GM12878 (cell line): ENCODE measurements at regions not wholly inside any gene's neighbourhood (a gene's known extent, or its start where the extent isn't known, plus 50 kb on each side); places are given as distances from the start of the nearest gene placed in this dataset.
A peak's percentile ranks its signal among the peaks of the same experiment; 100 is the strongest.

Source experiments
- ATAC-seq: fragments of 200-7000 bp; cut with Tn5 transposase; 3 replicates; pipeline ENCODE4 v1.9.1; 2020; ENCODE audit warnings: mild to moderate bottlenecking, moderate library complexity
- BruUV-seq: library from RNA; stranded (reverse); fragments of 400-500 nt; replicated peaks from 2 replicates; lab custom pipeline; 2021; lab: Mats Ljungman, UMichigan
- CTCF ChIA-PET: fragments of 300-600 bp; sonication (Branson Sonifier 250); formaldehyde crosslinking; extraction: SDS; loops from one replicate; lab custom pipeline; 2021; ENCODE audit warnings: inconsistent platforms; lab: Yijun Ruan, JAX
- POLR2A ChIA-PET: fragments of 350-600 bp; formaldehyde crosslinking; extraction: SDS; loops from one replicate; lab custom pipeline; 2021; ENCODE audit warnings: inconsistent platforms; lab: Charles Lee
- RAD21 ChIA-PET: fragments of 300-600 bp; sonication (Branson Sonifier 250); formaldehyde crosslinking; loops from one replicate; lab custom pipeline; 2023; ENCODE audit warnings: antibody characterized with exemption; ENCODE audit not compliant: unreplicated experiment; lab: Charles Lee
- SMC1A ChIA-PET: fragments of 300-600 bp; sonication (Branson Sonifier 250); formaldehyde crosslinking; loops from one replicate; lab custom pipeline; 2023; ENCODE audit not compliant: unreplicated experiment, uncharacterized antibody; lab: Charles Lee
- DNase-seq: peaks from one replicate; pipeline ENCODE4 v3.0.0-alpha.2; 2011; ENCODE audit warnings: low read depth, low spot score
- FAIRE-seq: peaks from 3 replicates; lab custom pipeline; 2011; peaks lifted over from hg19 to GRCh38; lab: Jason Lieb, UNC
- H2AFZ ChIP-seq: 2 replicates; pipeline ENCODE4 v1.6.0; 2011; ENCODE audit warnings: low read depth, low read length, control low read depth; ENCODE audit not compliant: control insufficient read depth
- H3K27ac ChIP-seq: 2 replicates; pipeline ENCODE4 v1.5.1; 2011; ENCODE audit warnings: control low read depth; ENCODE audit not compliant: control insufficient read depth, insufficient read depth
- H3K27me3 ChIP-seq, 2 experiments: replicated peaks in 1 of 2; 2 replicates each; pipeline versions ENCODE4 v1.6.0 to v1.6.1; 2011; ENCODE audit warnings: low read length in 1 of 2; ENCODE audit not compliant: control insufficient read depth in 2 of 2, insufficient read depth in 2 of 2
- H3K36me3 ChIP-seq, 2 experiments: 2 replicates each; pipeline ENCODE4 v1.5.1; 2011; ENCODE audit warnings: low read length in 1 of 2; ENCODE audit not compliant: control insufficient read depth in 2 of 2, insufficient read depth in 2 of 2
- H3K4me1 ChIP-seq: 2 replicates; pipeline ENCODE4 v1.6.1; 2011; ENCODE audit warnings: mild to moderate bottlenecking, low read length, moderate library complexity, mixed read lengths; ENCODE audit not compliant: control insufficient read depth, insufficient read depth
- H3K4me2 ChIP-seq: 2 replicates; pipeline ENCODE4 v1.6.0; 2011; ENCODE audit warnings: control low read depth; ENCODE audit not compliant: control insufficient read depth, insufficient read depth
- H3K4me3 ChIP-seq: fragments of 200-600 bp; sonication (generic); 2 replicates; pipeline ENCODE4 v1.5.1; 2016
- H3K79me2 ChIP-seq: 2 replicates; pipeline ENCODE4 v1.6.0; 2011; ENCODE audit warnings: low read length; ENCODE audit not compliant: control insufficient read depth, insufficient read depth
- H3K9ac ChIP-seq: 2 replicates; pipeline ENCODE4 v1.8.0; 2011; ENCODE audit warnings: low read length, control low read depth, mixed read lengths; ENCODE audit not compliant: control insufficient read depth, insufficient read depth
- H3K9me3 ChIP-seq: replicated peaks from 3 replicates; pipeline ENCODE4 v1.5.1; 2011; ENCODE audit warnings: mild to moderate bottlenecking, low read length; ENCODE audit not compliant: control insufficient read depth, insufficient read depth
- H4K20me1 ChIP-seq: 2 replicates; pipeline ENCODE4 v1.6.0; 2011; ENCODE audit not compliant: control insufficient read depth, insufficient read depth
- CHD2 ChIP-seq: IDR thresholded peaks from 2 replicates; pipeline ENCODE4 v1.6.1; 2011; ENCODE audit warnings: low read depth, low read length, improper control_type of control experiment, borderline replicate concordance
- DPF2 ChIP-seq: fragments of 450-650 bp; IDR thresholded peaks from 2 replicates; pipeline ENCODE4 v1.6.1; 2017; ENCODE audit warnings: mild to moderate bottlenecking
- ETV6 ChIP-seq, 2 experiments: fragments of 450-650 bp in 1 of 2; IDR thresholded peaks in 1 of 2; conservative IDR thresholded peaks in 1 of 2; 2 replicates each; pipeline ENCODE4 v1.6.1; 2014; ENCODE audit warnings: antibody characterized with exemption in 1 of 2, borderline replicate concordance in 1 of 2, low read depth in 1 of 2, mild to moderate bottlenecking in 1 of 2, moderate library complexity in 1 of 2
- IKZF1 ChIP-seq: fragments of 450-650 bp; conservative IDR thresholded peaks from 2 replicates; pipeline ENCODE4 v1.6.1; 2017; ENCODE audit warnings: antibody characterized with exemption, mild to moderate bottlenecking
- IKZF2 ChIP-seq, 2 experiments: fragments of 450-650 bp; IDR thresholded peaks; 2 replicates each; pipeline ENCODE4 v1.6.1; 2017; ENCODE audit warnings: mild to moderate bottlenecking in 2 of 2, moderate library complexity in 2 of 2
- KDM1A ChIP-seq: fragments of 200-600 bp; sonication (generic); IDR thresholded peaks from 2 replicates; pipeline ENCODE4 v1.6.1; 2016; ENCODE audit warnings: borderline replicate concordance
- SMARCA5 ChIP-seq: fragments of 450-650 bp; IDR thresholded peaks from 2 replicates; pipeline ENCODE4 v1.6.1; 2017; ENCODE audit warnings: mild to moderate bottlenecking
- SPI1 ChIP-seq: IDR thresholded peaks from 2 replicates; pipeline ENCODE4 v1.6.1; 2011; ENCODE audit warnings: low read depth, mild to moderate bottlenecking, low read length, moderate library complexity, borderline replicate concordance; ENCODE audit not compliant: insufficient read depth
- WGBS: methylation state at CpG from one replicate; pipeline ENCODE4 v1.1.6; 2016; ENCODE audit warnings: low lambda C conversion rate; ENCODE audit not compliant: insufficient replicate concordance, insufficient coverage; ENCODE audit errors: missing lambda C conversion rate; 5-methylcytosine and 5-hydroxymethylcytosine counted together
- in situ Hi-C: fragments of 300-500 bp; cut with MboI; formaldehyde crosslinking; loops from 9 replicates; pipeline ENCODE4 v1.14.3; 2018; ENCODE audit warnings: mixed read lengths
- intact Hi-C: fragments of 100-400 bp; cut with micrococcal nuclease; formaldehyde crosslinking; loops from one replicate; pipeline ENCODE4 v1.14.2; 2022; ENCODE audit not compliant: unreplicated experiment
- TF ChIP-seq, protein P1 (sequence below): fragments of 450-650 bp; IDR thresholded peaks from 2 replicates; pipeline ENCODE4 v1.6.1; 2017; ENCODE audit warnings: low read depth, mild to moderate bottlenecking, moderate library complexity

DNA sequence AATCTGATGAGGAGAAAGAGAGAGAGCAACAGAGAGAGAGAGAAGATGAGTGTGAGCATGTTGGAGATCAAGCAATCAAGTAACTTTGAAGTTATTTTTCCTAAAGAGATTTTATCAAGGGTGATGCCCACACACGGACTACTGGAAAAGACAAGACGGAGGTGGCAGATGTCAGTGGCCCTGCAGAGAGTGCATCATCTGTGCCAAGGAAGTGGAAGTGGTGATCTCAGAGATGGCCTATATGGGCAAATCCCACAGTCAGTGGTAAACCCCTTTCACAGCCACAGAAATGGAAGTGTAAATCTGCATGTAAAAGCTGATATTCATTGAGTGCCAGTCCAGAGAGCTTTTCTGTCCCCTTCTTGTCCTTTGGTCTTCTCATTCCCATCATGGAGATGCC lies 577.2 kb upstream of the AADAT start:
- Histone ChIP-seq H3K9ac (no peak overlapping the region), H3K4me3 (no peak overlapping the region), H3K27me3 (no peaks in the 10 kb centered on the region), H3K36me3 (no peaks in the 10 kb centered on the region), H3K4me2 (no peak overlapping the region), H3K9me3 (no peaks in the 10 kb centered on the region; the same call in 1 of the 3 replicates)
- DNase-seq = no peak
- RAD21 ChIA-PET = interaction anchor here (1.6 kb wide), 1 partner anchor 30 kb away, joined by 4 read pairs; no protein-coding TSS in a partner anchor
- CTCF ChIA-PET = interaction anchor here (0.7 to 1.0 kb wide), 3 partner anchors 40 to 291 kb away, joined by 3 to 4 read pairs (median 3); no protein-coding TSS in a partner anchor
- intact Hi-C loops = no loop called here
- TF ChIP-seq ETV6 (conservative IDR thresholded peaks at IDR 0.05 in 1 of 2, IDR thresholded peaks at IDR 0.05 in 1 of 2; ENCODE audit: borderline replicate concordance in 1 of 2, low read depth in 1 of 2) = 0 out of 4 replicates have a peak, but pooled peaks of 1 of the 2 experiments have one; percentile 27
- peak; percentile 60; the same call in 1 of the 2 replicates for TF ChIP-seq SPI1
- TF ChIP-seq CHD2 = no peak
- peak; percentile 76 for TF ChIP-seq DPF2
- TF ChIP-seq, protein P1, sequence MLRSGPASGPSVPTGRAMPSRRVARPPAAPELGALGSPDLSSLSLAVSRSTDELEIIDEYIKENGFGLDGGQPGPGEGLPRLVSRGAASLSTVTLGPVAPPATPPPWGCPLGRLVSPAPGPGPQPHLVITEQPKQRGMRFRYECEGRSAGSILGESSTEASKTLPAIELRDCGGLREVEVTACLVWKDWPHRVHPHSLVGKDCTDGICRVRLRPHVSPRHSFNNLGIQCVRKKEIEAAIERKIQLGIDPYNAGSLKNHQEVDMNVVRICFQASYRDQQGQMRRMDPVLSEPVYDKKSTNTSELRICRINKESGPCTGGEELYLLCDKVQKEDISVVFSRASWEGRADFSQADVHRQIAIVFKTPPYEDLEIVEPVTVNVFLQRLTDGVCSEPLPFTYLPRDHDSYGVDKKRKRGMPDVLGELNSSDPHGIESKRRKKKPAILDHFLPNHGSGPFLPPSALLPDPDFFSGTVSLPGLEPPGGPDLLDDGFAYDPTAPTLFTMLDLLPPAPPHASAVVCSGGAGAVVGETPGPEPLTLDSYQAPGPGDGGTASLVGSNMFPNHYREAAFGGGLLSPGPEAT = 0 out of 2 replicates have a peak, but pooled peaks have one; percentile 21
- peak; percentile 58 to 69; a peak in 3 of 4 replicates for TF ChIP-seq IKZF2 (IDR thresholded peaks at IDR 0.05)
- TF ChIP-seq IKZF1 = peak; percentile 76; the same call in 1 of the 2 replicates
- no peak for TF ChIP-seq SMARCA5
- TF ChIP-seq KDM1A = no peak
- TF ChIP-seq, all 136 proteins: peak for 6
- ChIA-PET SMC1A (interaction anchor here (1.0 to 2.0 kb wide), 3 partner anchors 9 to 39 kb away, joined by 3 to 6 read pairs (median 3); no protein-coding TSS in a partner anchor), POLR2A (no interaction called here)
- no peak overlapping the region for H3K27ac ChIP-seq
- WGBS = 0% methylated on average over 2 of the region's 2 CpGs
- H4K20me1 ChIP-seq = no peaks in the 10 kb centered on the region
- ATAC-seq = peak; percentile 91
- H3K79me2 ChIP-seq = no peaks in the 10 kb centered on the region
- H2AFZ ChIP-seq = no peak overlapping the region; the same call in 1 of the 2 replicates
- no peaks in the 10 kb centered on the region for H3K4me1 ChIP-seq
- FAIRE-seq = no peak
- in situ Hi-C loops = no loop called here
- BruUV-seq = no TSS peak
